Ovary (tissue), 3 donors: ENCODE measurements at regions not wholly inside any gene's neighbourhood (a gene's known extent, or its start where the extent isn't known, plus 50 kb on each side); places are given as distances from the start of the nearest gene placed in this dataset.

Experiments used
- CTCF ChIP-seq, 3 donors: fragments of 450-650 bp in 2 of 3; fragments of 200-600 bp in 1 of 3; IDR thresholded peaks; one replicate each; pipeline versions ENCODE4 v1.5.1 to v1.8.0; 2016 to 2022; ENCODE audit warnings: antibody characterized with exemption in 3 of 3, mild to moderate bottlenecking in 1 of 3
- EP300 ChIP-seq: sonication (generic); formaldehyde crosslinking; IDR thresholded peaks from one replicate; pipeline ENCODE4 v1.6.1; 2017; ENCODE audit warnings: antibody characterized with exemption
- POLR2A ChIP-seq: fragments of 450-650 bp; IDR thresholded peaks from one replicate; pipeline ENCODE4 v1.6.1; 2017; ENCODE audit warnings: antibody characterized with exemption, mild to moderate bottlenecking, moderate library complexity
- donor health status: DM: no; HTN: no; CAD: no.

DNA sequence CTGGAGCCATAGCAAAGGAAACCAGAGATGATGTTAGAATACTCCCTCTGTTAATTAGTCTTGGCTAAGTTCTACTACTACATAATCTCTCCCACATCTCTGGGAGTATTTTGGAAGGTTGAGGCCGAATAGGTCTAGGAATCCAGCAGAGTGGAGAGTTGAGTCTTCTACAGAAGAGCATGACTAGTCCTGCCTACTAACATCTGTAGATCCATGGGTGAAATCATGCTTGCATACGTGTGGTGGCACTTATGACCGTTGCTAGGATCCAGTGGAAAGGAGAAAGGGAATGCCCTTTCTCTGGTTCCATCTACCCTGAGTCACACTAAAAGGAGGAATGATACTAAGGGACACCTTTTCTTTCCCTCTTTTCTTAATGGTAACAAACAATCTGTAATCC, 425.4 kb downstream of the KDM5D start:
- no peak for TF ChIP-seq CTCF (IDR thresholded peaks at IDR 0.05)
- TF ChIP-seq POLR2A, result no peak
- no peak for TF ChIP-seq EP300
